Activated CD4-positive, alpha-beta memory T cell treated with anti-CD3 and anti-CD28 coated beads for 36 hours (primary cell): ENCODE measurements at regions not wholly inside any gene's neighbourhood (a gene's known extent, or its start where the extent isn't known, plus 50 kb on each side); places are given as distances from the start of the nearest gene placed in this dataset.
"Not testable (repeated sequence)": the region's sequence is repeated elsewhere in the genome, so short reads cannot be mapped to it uniquely, and the experiment has no call there.

Experiments
- CTCF ChIA-PET: fragments of 350-600 bp; sonication (Branson Sonifier 250); formaldehyde crosslinking; loops from one replicate; lab custom pipeline; 2021; ENCODE audit warnings: antibody characterized with exemption, inconsistent platforms; lab: Charles Lee
- POLR2A ChIA-PET: fragments of 350-600 bp; sonication (Branson Sonifier 250); formaldehyde crosslinking; loops from one replicate; lab custom pipeline; 2021; ENCODE audit warnings: antibody characterized with exemption; lab: Charles Lee
- DNase-seq: peaks from one replicate; pipeline ENCODE4 v3.0.0-alpha.2; 2020
- H3K27ac Mint-ChIP-seq: one replicate; pipeline ENCODE4 v1.8.0; 2021; ENCODE audit warnings: mixed read lengths
- H3K27me3 Mint-ChIP-seq: one replicate; pipeline ENCODE4 v1.8.0; 2021; ENCODE audit warnings: mixed read lengths
- H3K36me3 Mint-ChIP-seq: one replicate; pipeline ENCODE4 v1.8.0; 2021; ENCODE audit warnings: mixed read lengths
- H3K4me1 Mint-ChIP-seq: one replicate; pipeline ENCODE4 v1.8.0; 2021; ENCODE audit warnings: low read depth, mixed read lengths
- H3K4me3 Mint-ChIP-seq: one replicate; pipeline ENCODE4 v1.8.0; 2021; ENCODE audit warnings: mild to moderate bottlenecking, mixed read lengths
- H3K9me3 Mint-ChIP-seq: one replicate; pipeline ENCODE4 v1.8.0; 2021; ENCODE audit warnings: mixed read lengths
- intact Hi-C: fragments of 100-400 bp; cut with micrococcal nuclease; formaldehyde crosslinking; loops from one replicate; pipeline ENCODE4 v1.15.1; 2023

- Mint-ChIP-seq H3K36me3 (no peaks in the 10 kb centered on the region), H3K4me3 (no peak overlapping the region), H3K27me3 (no peaks in the 10 kb centered on the region), H3K4me1 (no peaks in the 10 kb centered on the region), H3K9me3 (peaks cover 5% of the 10 kb centered on the region), H3K27ac (no peak overlapping the region)
- no peak for DNase-seq
- ChIA-PET POLR2A (no interaction called here), CTCF (no interaction called here)
- intact Hi-C loops = no loop called here
Observed at GRCh38 chr7:119974972-119975371, 298.0 kb upstream of the KCND2 start.

- CTCF ChIA-PET = no interaction called here
- Mint-ChIP-seq H3K27me3 (no peaks in the 10 kb centered on the region), H3K27ac (no peak overlapping the region), H3K9me3 (peaks cover 31% of the 10 kb centered on the region), H3K36me3 (no peaks in the 10 kb centered on the region), H3K4me1 (no peaks in the 10 kb centered on the region), H3K4me3 (no peak overlapping the region)
- intact Hi-C loops = no loop called here
- DNase-seq = no peak
- POLR2A ChIA-PET = no interaction called here
Observed at GRCh38 chr7:119982884-119983283, 290.1 kb upstream of the KCND2 start.

- DNase-seq = no peak
- H3K4me1 Mint-ChIP-seq = no peaks in the 10 kb centered on the region
- peaks cover 31% of the 10 kb centered on the region for H3K9me3 Mint-ChIP-seq
- H3K27me3 Mint-ChIP-seq = no peaks in the 10 kb centered on the region
- no peak overlapping the region for H3K27ac Mint-ChIP-seq
- ChIA-PET CTCF (no interaction called here), POLR2A (no interaction called here)
- no peak overlapping the region for H3K4me3 Mint-ChIP-seq
- no peaks in the 10 kb centered on the region for H3K36me3 Mint-ChIP-seq
- intact Hi-C loops = no loop called here
Observed at GRCh38 chr7:119983468-119983867, 289.5 kb upstream of the KCND2 start.

- Mint-ChIP-seq H3K27me3 (no peaks in the 10 kb centered on the region), H3K4me1 (no peaks in the 10 kb centered on the region), H3K9me3 (peaks cover 31% of the 10 kb centered on the region), H3K27ac (no peak overlapping the region), H3K36me3 (no peaks in the 10 kb centered on the region), H3K4me3 (no peak overlapping the region)
- ChIA-PET POLR2A (no interaction called here), CTCF (no interaction called here)
- intact Hi-C loops = no loop called here
- DNase-seq = no peak
Observed at GRCh38 chr7:119984247-119984646, 288.7 kb upstream of the KCND2 start.

- peaks cover 38% of the 10 kb centered on the region for H3K9me3 Mint-ChIP-seq
- H3K36me3 Mint-ChIP-seq = no peaks in the 10 kb centered on the region
- no peaks in the 10 kb centered on the region for H3K27me3 Mint-ChIP-seq
- CTCF ChIA-PET = no interaction called here
- DNase-seq = no peak
- H3K27ac Mint-ChIP-seq = no peak overlapping the region
- POLR2A ChIA-PET = no interaction called here
- no peak overlapping the region for H3K4me3 Mint-ChIP-seq
- intact Hi-C loops = no loop called here
- H3K4me1 Mint-ChIP-seq = no peaks in the 10 kb centered on the region
Observed at GRCh38 chr7:119988401-119988800, 284.6 kb upstream of the KCND2 start.

- Mint-ChIP-seq H3K36me3 (no peaks in the 10 kb centered on the region), H3K4me3 (no peak overlapping the region), H3K27me3 (no peaks in the 10 kb centered on the region), H3K27ac (no peak overlapping the region), H3K9me3 (peaks cover 25% of the 10 kb centered on the region), H3K4me1 (no peaks in the 10 kb centered on the region)
- intact Hi-C loops = no loop called here
- DNase-seq = no peak
- POLR2A ChIA-PET = no interaction called here
- CTCF ChIA-PET = no interaction called here
Observed at GRCh38 chr7:119994928-119995327, 278.0 kb upstream of the KCND2 start.

- ChIA-PET POLR2A (no interaction called here), CTCF (no interaction called here)
- Mint-ChIP-seq H3K36me3 (no peaks in the 10 kb centered on the region), H3K27me3 (no peaks in the 10 kb centered on the region), H3K4me1 (no peaks in the 10 kb centered on the region), H3K27ac (no peak overlapping the region), H3K9me3 (peaks cover 21% of the 10 kb centered on the region), H3K4me3 (no peak overlapping the region)
- no peak for DNase-seq
- intact Hi-C loops = no loop called here
Observed at GRCh38 chr7:119996634-119997033, 276.3 kb upstream of the KCND2 start.

GRCh38 chr7:119999738-120000475 lies 273.1 kb upstream of the KCND2 start:
- DNase-seq = no peak
- H3K27ac Mint-ChIP-seq = no peak overlapping the region
- no peaks in the 10 kb centered on the region for H3K4me1 Mint-ChIP-seq
- CTCF ChIA-PET = no interaction called here
- H3K4me3 Mint-ChIP-seq = no peak overlapping the region
- no peaks in the 10 kb centered on the region for H3K27me3 Mint-ChIP-seq
- H3K36me3 Mint-ChIP-seq = no peaks in the 10 kb centered on the region
- peaks cover 14% of the 10 kb centered on the region for H3K9me3 Mint-ChIP-seq
- POLR2A ChIA-PET = no interaction called here
- intact Hi-C loops = no loop called here

- CTCF ChIA-PET = no interaction called here
- no peak overlapping the region for H3K4me3 Mint-ChIP-seq
- H3K9me3 Mint-ChIP-seq = peaks cover 31% of the 10 kb centered on the region
- no peaks in the 10 kb centered on the region for H3K4me1 Mint-ChIP-seq
- no peaks in the 10 kb centered on the region for H3K36me3 Mint-ChIP-seq
- no peak for DNase-seq
- intact Hi-C loops = no loop called here
- H3K27me3 Mint-ChIP-seq = no peaks in the 10 kb centered on the region
- H3K27ac Mint-ChIP-seq = no peak overlapping the region
- POLR2A ChIA-PET = no interaction called here
Observed at GRCh38 chr7:120005720-120006119, 267.3 kb upstream of the KCND2 start.

- H3K4me1 Mint-ChIP-seq, H3K27me3 Mint-ChIP-seq, CTCF ChIA-PET, POLR2A ChIA-PET, H3K4me3 Mint-ChIP-seq, DNase-seq, H3K27ac Mint-ChIP-seq, H3K36me3 Mint-ChIP-seq, intact Hi-C loops: not testable (repeated sequence)
- peaks cover 22% of the 10 kb centered on the region for H3K9me3 Mint-ChIP-seq
Observed at GRCh38 chr7:120014301-120014700, 258.7 kb upstream of the KCND2 start.

- ChIA-PET POLR2A (no interaction called here), CTCF (no interaction called here)
- H3K36me3 Mint-ChIP-seq = no peaks in the 10 kb centered on the region
- no peak overlapping the region for H3K4me3 Mint-ChIP-seq
- intact Hi-C loops = no loop called here
- H3K27ac Mint-ChIP-seq = no peak overlapping the region
- H3K27me3 Mint-ChIP-seq = no peaks in the 10 kb centered on the region
- no peak for DNase-seq
- H3K4me1 Mint-ChIP-seq = no peaks in the 10 kb centered on the region
- peaks cover 17% of the 10 kb centered on the region for H3K9me3 Mint-ChIP-seq
Observed at GRCh38 chr7:120014925-120015465, 258.0 kb upstream of the KCND2 start.

GRCh38 chr7:120021085-120021484 lies 251.9 kb upstream of the KCND2 start:
- ChIA-PET POLR2A (no interaction called here), CTCF (no interaction called here)
- no peaks in the 10 kb centered on the region for H3K36me3 Mint-ChIP-seq

GRCh38 chr7:120023494-120024167 lies 249.3 kb upstream of the KCND2 start:
- POLR2A ChIA-PET = no interaction called here
- no peaks in the 10 kb centered on the region for H3K4me1 Mint-ChIP-seq

More at GRCh38 chr7:120021085-120021484, 251.9 kb upstream of the KCND2 start:
- peaks cover 10% of the 10 kb centered on the region for H3K9me3 Mint-ChIP-seq
- H3K27ac Mint-ChIP-seq = no peak overlapping the region
- DNase-seq = no peak
- H3K4me1 Mint-ChIP-seq = no peaks in the 10 kb centered on the region
- no peak overlapping the region for H3K4me3 Mint-ChIP-seq
- intact Hi-C loops = no loop called here
- no peaks in the 10 kb centered on the region for H3K27me3 Mint-ChIP-seq

More at GRCh38 chr7:120023494-120024167, 249.3 kb upstream of the KCND2 start:
- Mint-ChIP-seq H3K36me3 (no peaks in the 10 kb centered on the region), H3K9me3 (peaks cover 10% of the 10 kb centered on the region), H3K27ac (no peak overlapping the region), H3K4me3 (no peak overlapping the region), H3K27me3 (no peaks in the 10 kb centered on the region)
- intact Hi-C loops = no loop called here
- CTCF ChIA-PET = interaction anchor here (0.7 kb wide), 1 partner anchor 1969 kb away, joined by 3 read pairs; no protein-coding TSS in a partner anchor
- DNase-seq = no peak
